NCI-H748 (cell line): ENCODE measurements at regions not wholly inside any gene's neighbourhood (a gene's known extent, or its start where the extent isn't known, plus 50 kb on each side); places are given as distances from the start of the nearest gene placed in this dataset.
A peak's percentile ranks its signal among the peaks of the same experiment; 100 is the strongest.

Experiments used
- DNase-seq: peaks from one replicate; lab custom pipeline; 2025; ENCODE audit not compliant: unreplicated experiment; lab: John Stamatoyannopoulos, UW

GRCh38 chr13:99717959-99718674 is 216.8 kb downstream of the TM9SF2 start:
- no peak for DNase-seq

- DNase-seq = no peak
Measured at GRCh38 chr13:99709134-99709533, 207.9 kb downstream of the TM9SF2 start.

GRCh38 chr13:99704390-99704789 is 203.1 kb downstream of the TM9SF2 start:
- peak; percentile 97 for DNase-seq

GRCh38 chr13:99703908-99704307 is 202.6 kb downstream of the TM9SF2 start:
- DNase-seq = peak; percentile 42

GRCh38 chr13:99702687-99703319 is 201.5 kb downstream of the TM9SF2 start:
- DNase-seq = peak; percentile 91

- no peak for DNase-seq
Measured at GRCh38 chr13:99700468-99700867, 199.2 kb downstream of the TM9SF2 start.

- no peak for DNase-seq
Measured at GRCh38 chr13:99698816-99699099, 197.5 kb downstream of the TM9SF2 start.

GRCh38 chr13:99698010-99698815 is 196.9 kb downstream of the TM9SF2 start:
- no peak for DNase-seq

GRCh38 chr13:99695857-99696256 is 194.6 kb downstream of the TM9SF2 start:
- no peak for DNase-seq

GRCh38 chr13:99693852-99694611 is 192.8 kb downstream of the TM9SF2 start:
- peak; percentile 49 for DNase-seq

GRCh38 chr13:99693351-99693750 is 192.1 kb downstream of the TM9SF2 start:
- no peak for DNase-seq

- no peak for DNase-seq
Measured at GRCh38 chr13:99692854-99693253, 191.6 kb downstream of the TM9SF2 start.

- DNase-seq = no peak
Measured at GRCh38 chr13:99691552-99691951, 190.3 kb downstream of the TM9SF2 start.

GRCh38 chr13:99690426-99691174 is 189.3 kb downstream of the TM9SF2 start:
- DNase-seq = peak; percentile 32

- no peak for DNase-seq
Measured at GRCh38 chr13:99689955-99690354, 188.7 kb downstream of the TM9SF2 start.

GRCh38 chr13:99688776-99689175 is 187.5 kb downstream of the TM9SF2 start:
- no peak for DNase-seq

GRCh38 chr13:99687723-99688397 is 186.6 kb downstream of the TM9SF2 start:
- DNase-seq = no peak

GRCh38 chr13:99686944-99687411 is 185.7 kb downstream of the TM9SF2 start:
- no peak for DNase-seq

GRCh38 chr13:99686157-99686572 is 184.9 kb downstream of the TM9SF2 start:
- no peak for DNase-seq

GRCh38 chr13:99681695-99682094 is 180.4 kb downstream of the TM9SF2 start:
- DNase-seq = no peak
